ENCODE measurements at regions not wholly inside any gene's neighbourhood (a gene's known extent, or its start where the extent isn't known, plus 50 kb on each side); places are given as distances from the start of the nearest gene placed in this dataset.

DNA sequence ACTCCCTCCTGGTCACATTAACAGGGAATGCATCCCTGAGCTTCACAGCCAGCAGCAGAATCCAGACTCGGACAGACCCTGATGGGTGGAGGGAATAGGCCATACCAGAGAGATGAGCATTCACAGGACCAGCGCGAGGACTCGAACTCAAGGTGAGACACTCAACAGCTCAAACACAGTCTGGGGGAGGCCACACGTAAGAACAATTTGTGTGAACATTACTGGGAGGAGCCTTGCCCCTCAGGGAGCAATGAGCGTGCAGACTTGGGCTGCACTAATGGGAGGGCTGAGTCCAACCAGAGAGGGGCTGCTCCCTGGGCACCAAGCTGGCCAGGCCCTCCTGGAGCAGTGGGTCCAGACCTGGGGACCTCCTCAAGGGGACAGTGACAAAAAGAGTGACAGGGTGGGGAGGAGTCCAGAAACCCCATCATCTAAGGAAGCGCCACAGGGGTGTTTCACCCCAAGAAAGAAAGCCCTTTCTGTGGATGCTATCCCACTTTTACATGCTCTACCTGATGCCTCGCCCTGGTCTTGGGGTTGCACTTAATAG, 118.4 kb downstream of the MRPL14 start:
- WGBS (ENCODE audit: low lambda C conversion rate): 93% methylated on average over 8 of the region's 8 CpGs
- H3K27me3 ChIP-seq (ENCODE audit: insufficient read depth): no peaks in the 10 kb centered on the region
- no peaks in the 10 kb centered on the region for H3K9me2 ChIP-seq
- no peak overlapping the region for H2AFZ ChIP-seq (ENCODE audit: low read depth)
- H3K9me3 ChIP-seq: no peaks in the 10 kb centered on the region
- peaks cover 34 to 47% of the 10 kb centered on the region in 2 experiments; a peak in 3 of 4 replicates for H3K4me1 ChIP-seq (ENCODE audit: control insufficient read depth in 1 of 2, insufficient read depth in 2 of 2, low read depth in 1 of 2, low read length in 1 of 2)
- H3F3A ChIP-seq (replicated peaks; ENCODE audit: insufficient read depth): peaks cover 26% of the 10 kb centered on the region
- H3K4me3 ChIP-seq (ENCODE audit: low read depth in 2 of 2, low read length in 1 of 2): no peak overlapping the region
- H3K27ac ChIP-seq (ENCODE audit: low read depth in 2 of 2, low read length in 1 of 2): no peak overlapping the region
- ChIA-PET CTCF (interaction anchor here (0.6 to 3.1 kb wide), 8 partner anchors 15 to 241 kb away, joined by 3 to 15 read pairs (median 3); no protein-coding TSS in a partner anchor), POLR2A (interaction anchor here (1.2 kb wide), 1 partner anchor 19 kb away, joined by 3 read pairs; no protein-coding TSS in a partner anchor)
- H3K79me2 ChIP-seq (ENCODE audit: insufficient read depth): no peaks in the 10 kb centered on the region
- no peak overlapping the region for H3K9ac ChIP-seq
- no peak overlapping the region for H3K4me2 ChIP-seq
- no peak for DNase-seq
- TF ChIP-seq MXI1 (IDR thresholded peaks at IDR 0.05; ENCODE audit: low read depth, low read length) (no peak), SMC3 (IDR thresholded peaks at IDR 0.05; ENCODE audit: low read depth, low read length) (no peak), RFX5 (IDR thresholded peaks at IDR 0.05; ENCODE audit: low read length) (no peak)
- H4K20me1 ChIP-seq (ENCODE audit: insufficient read depth): no peaks in the 10 kb centered on the region
- H3K36me3 ChIP-seq (replicated peaks in 1 of 2; ENCODE audit: control insufficient read depth in 1 of 2, insufficient read depth in 2 of 2, low read length in 1 of 2): no peaks in the 10 kb centered on the region

DNA sequence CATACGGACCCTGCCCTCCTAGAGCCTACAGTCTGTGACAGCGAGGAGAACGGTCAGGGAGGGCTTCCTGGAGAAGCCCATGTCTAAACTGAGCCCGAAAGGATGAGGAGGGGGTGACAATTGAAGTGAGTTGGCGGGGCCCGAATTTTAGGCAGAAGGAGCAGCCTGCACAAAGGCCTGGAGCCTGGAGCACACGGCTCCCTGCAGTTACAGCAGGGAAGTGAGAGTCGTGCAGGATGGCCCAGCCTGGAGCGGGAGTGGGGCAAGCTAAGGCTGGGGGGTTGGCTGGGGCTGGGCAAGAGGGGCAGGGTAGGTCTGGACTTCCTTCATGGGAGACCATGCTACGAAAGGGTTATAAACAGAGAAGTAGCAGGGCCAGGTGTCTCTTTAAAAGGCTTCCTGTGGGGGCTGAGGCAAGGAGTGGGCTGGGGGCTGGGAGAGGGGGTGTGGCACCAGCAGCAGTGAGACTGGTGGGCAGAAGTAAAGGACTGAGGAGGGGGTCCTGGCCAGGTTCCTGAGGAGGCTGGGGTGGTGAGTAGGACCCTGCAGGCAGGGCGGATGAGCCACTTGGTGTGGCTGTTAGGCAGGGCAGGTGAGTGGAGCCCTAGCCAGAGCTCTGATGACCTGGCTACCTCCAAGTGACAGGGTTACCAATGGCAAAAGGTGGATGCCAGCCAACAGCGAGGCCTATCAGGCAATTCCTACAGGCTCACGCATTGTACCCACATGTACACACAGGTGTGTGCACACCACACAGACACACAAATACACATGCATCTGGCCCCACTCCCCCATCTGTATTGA, 119.2 kb downstream of the MRPL14 start:
- CTCF ChIA-PET: interaction anchor here (0.6 to 1.7 kb wide), 9 partner anchors 10 to 240 kb away, joined by 3 to 5 read pairs (median 3); no protein-coding TSS in a partner anchor
- Histone ChIP-seq H3K9ac (no peak overlapping the region), H3K9me3 (no peaks in the 10 kb centered on the region), H3K79me2 (ENCODE audit: insufficient read depth) (no peaks in the 10 kb centered on the region), H3K4me3 (ENCODE audit: low read depth in 2 of 2, low read length in 1 of 2) (no peak overlapping the region), H3K4me2 (no peak overlapping the region), H2AFZ (ENCODE audit: low read depth) (no peak overlapping the region), H3K27me3 (ENCODE audit: insufficient read depth) (no peaks in the 10 kb centered on the region), H3K27ac (ENCODE audit: low read depth in 2 of 2, low read length in 1 of 2) (no peak overlapping the region), H3K36me3 (replicated peaks in 1 of 2; ENCODE audit: control insufficient read depth in 1 of 2, insufficient read depth in 2 of 2, low read length in 1 of 2) (no peaks in the 10 kb centered on the region), H3K9me2 (no peaks in the 10 kb centered on the region), H3F3A (replicated peaks; ENCODE audit: insufficient read depth) (peaks cover 26% of the 10 kb centered on the region), H4K20me1 (ENCODE audit: insufficient read depth) (no peaks in the 10 kb centered on the region), H3K4me1 (ENCODE audit: control insufficient read depth in 1 of 2, insufficient read depth in 2 of 2, low read depth in 1 of 2, low read length in 1 of 2) (peaks cover 34 to 54% of the 10 kb centered on the region in 2 experiments; a peak in 3 of 4 replicates)
- 87% methylated on average over 11 of the region's 13 CpGs for WGBS (ENCODE audit: low lambda C conversion rate)
- POLR2A ChIA-PET: interaction anchor here (1.2 kb wide), 1 partner anchor 18 kb away, joined by 3 read pairs; no protein-coding TSS in a partner anchor
- TF ChIP-seq GABPA (IDR thresholded peaks at IDR 0.05; ENCODE audit: low read depth): no peak
- no peak for TF ChIP-seq FOXM1 (IDR thresholded peaks at IDR 0.05; ENCODE audit: low read depth)
- no peak for TF ChIP-seq RFX5 (IDR thresholded peaks at IDR 0.05; ENCODE audit: low read length)
- TF ChIP-seq, protein P1, sequence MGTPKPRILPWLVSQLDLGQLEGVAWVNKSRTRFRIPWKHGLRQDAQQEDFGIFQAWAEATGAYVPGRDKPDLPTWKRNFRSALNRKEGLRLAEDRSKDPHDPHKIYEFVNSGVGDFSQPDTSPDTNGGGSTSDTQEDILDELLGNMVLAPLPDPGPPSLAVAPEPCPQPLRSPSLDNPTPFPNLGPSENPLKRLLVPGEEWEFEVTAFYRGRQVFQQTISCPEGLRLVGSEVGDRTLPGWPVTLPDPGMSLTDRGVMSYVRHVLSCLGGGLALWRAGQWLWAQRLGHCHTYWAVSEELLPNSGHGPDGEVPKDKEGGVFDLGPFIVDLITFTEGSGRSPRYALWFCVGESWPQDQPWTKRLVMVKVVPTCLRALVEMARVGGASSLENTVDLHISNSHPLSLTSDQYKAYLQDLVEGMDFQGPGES (IDR thresholded peaks at IDR 0.05; ENCODE audit: low read depth, low read length): no peak
- TF ChIP-seq, protein P2, sequence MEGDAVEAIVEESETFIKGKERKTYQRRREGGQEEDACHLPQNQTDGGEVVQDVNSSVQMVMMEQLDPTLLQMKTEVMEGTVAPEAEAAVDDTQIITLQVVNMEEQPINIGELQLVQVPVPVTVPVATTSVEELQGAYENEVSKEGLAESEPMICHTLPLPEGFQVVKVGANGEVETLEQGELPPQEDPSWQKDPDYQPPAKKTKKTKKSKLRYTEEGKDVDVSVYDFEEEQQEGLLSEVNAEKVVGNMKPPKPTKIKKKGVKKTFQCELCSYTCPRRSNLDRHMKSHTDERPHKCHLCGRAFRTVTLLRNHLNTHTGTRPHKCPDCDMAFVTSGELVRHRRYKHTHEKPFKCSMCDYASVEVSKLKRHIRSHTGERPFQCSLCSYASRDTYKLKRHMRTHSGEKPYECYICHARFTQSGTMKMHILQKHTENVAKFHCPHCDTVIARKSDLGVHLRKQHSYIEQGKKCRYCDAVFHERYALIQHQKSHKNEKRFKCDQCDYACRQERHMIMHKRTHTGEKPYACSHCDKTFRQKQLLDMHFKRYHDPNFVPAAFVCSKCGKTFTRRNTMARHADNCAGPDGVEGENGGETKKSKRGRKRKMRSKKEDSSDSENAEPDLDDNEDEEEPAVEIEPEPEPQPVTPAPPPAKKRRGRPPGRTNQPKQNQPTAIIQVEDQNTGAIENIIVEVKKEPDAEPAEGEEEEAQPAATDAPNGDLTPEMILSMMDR (IDR thresholded peaks at IDR 0.05): no peak
- TF ChIP-seq FOSL2 (IDR thresholded peaks at IDR 0.05; ENCODE audit: borderline replicate concordance, low read depth): no peak
- TF ChIP-seq TCF12 (IDR thresholded peaks at IDR 0.05): no peak
- TF ChIP-seq CHD2 (IDR thresholded peaks at IDR 0.05; ENCODE audit: low read length, partially characterized antibody): no peak
- TF ChIP-seq, protein P3, sequence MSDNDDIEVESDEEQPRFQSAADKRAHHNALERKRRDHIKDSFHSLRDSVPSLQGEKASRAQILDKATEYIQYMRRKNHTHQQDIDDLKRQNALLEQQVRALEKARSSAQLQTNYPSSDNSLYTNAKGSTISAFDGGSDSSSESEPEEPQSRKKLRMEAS (IDR thresholded peaks at IDR 0.05; ENCODE audit: low read depth): no peak
- TF ChIP-seq GATA2 (CRISPR knock-in tag; IDR thresholded peaks at IDR 0.05): no peak
- no peak for TF ChIP-seq MXI1 (IDR thresholded peaks at IDR 0.05; ENCODE audit: low read depth, low read length)
- TF ChIP-seq RXRA (IDR thresholded peaks at IDR 0.05; ENCODE audit: borderline replicate concordance, low read depth): no peak
- TF ChIP-seq TAF1 (IDR thresholded peaks at IDR 0.05; ENCODE audit: borderline replicate concordance, low read depth, low read length): no peak
- no peak for TF ChIP-seq MEF2A (IDR thresholded peaks at IDR 0.05; ENCODE audit: borderline replicate concordance, low read depth)
- TF ChIP-seq ELF1 (IDR thresholded peaks at IDR 0.05): no peak
- TF ChIP-seq, protein P4, sequence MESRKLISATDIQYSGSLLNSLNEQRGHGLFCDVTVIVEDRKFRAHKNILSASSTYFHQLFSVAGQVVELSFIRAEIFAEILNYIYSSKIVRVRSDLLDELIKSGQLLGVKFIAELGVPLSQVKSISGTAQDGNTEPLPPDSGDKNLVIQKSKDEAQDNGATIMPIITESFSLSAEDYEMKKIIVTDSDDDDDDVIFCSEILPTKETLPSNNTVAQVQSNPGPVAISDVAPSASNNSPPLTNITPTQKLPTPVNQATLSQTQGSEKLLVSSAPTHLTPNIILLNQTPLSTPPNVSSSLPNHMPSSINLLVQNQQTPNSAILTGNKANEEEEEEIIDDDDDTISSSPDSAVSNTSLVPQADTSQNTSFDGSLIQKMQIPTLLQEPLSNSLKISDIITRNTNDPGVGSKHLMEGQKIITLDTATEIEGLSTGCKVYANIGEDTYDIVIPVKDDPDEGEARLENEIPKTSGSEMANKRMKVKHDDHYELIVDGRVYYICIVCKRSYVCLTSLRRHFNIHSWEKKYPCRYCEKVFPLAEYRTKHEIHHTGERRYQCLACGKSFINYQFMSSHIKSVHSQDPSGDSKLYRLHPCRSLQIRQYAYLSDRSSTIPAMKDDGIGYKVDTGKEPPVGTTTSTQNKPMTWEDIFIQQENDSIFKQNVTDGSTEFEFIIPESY (IDR thresholded peaks at IDR 0.05; ENCODE audit: borderline replicate concordance, low read depth): no peak
- no peak for TF ChIP-seq EZH2phosphoT487 (IDR thresholded peaks at IDR 0.05; ENCODE audit: borderline replicate concordance, low read depth)
- TF ChIP-seq RCOR1 (IDR thresholded peaks at IDR 0.05; ENCODE audit: low read length): no peak
- no peak for DNase-seq

All from SK-N-SH (cell line).